Endodermal cell (in vitro differentiated cells): ENCODE measurements at regions not wholly inside any gene's neighbourhood (a gene's known extent, or its start where the extent isn't known, plus 50 kb on each side); places are given as distances from the start of the nearest gene placed in this dataset.

Experiments
- DNase-seq: peaks from one replicate; pipeline ENCODE4 v3.0.0-alpha.2; 2017
- H3K27ac ChIP-seq: 2 replicates; pipeline ENCODE4 v1.5.1; 2013; ENCODE audit warnings: mild to moderate bottlenecking, low read depth, low read length, moderate library complexity
- H3K27me3 ChIP-seq: 2 replicates; pipeline ENCODE4 v1.6.1; 2013; ENCODE audit warnings: mild to moderate bottlenecking, low read length, moderate library complexity; ENCODE audit not compliant: insufficient read depth, control insufficient read depth, poor library complexity, severe bottlenecking
- H3K36me3 ChIP-seq: 2 replicates; pipeline ENCODE4 v1.7.0; 2013; ENCODE audit warnings: mild to moderate bottlenecking, low read length, moderate library complexity; ENCODE audit not compliant: control insufficient read depth, insufficient read depth
- H3K4me1 ChIP-seq: one replicate; pipeline ENCODE4 v1.7.0; 2013; ENCODE audit warnings: low read length; ENCODE audit not compliant: control insufficient read depth, insufficient read depth
- H3K4me3 ChIP-seq: 2 replicates; pipeline ENCODE4 v1.5.1; 2013; ENCODE audit warnings: mild to moderate bottlenecking, low read length, moderate library complexity
- H3K9ac ChIP-seq: 2 replicates; pipeline ENCODE4 v1.6.1; 2013; ENCODE audit warnings: mild to moderate bottlenecking, low read length, moderate library complexity; ENCODE audit not compliant: poor library complexity, severe bottlenecking; ENCODE audit errors: extremely low read depth
- H3K9me3 ChIP-seq: 2 replicates; pipeline ENCODE4 v1.6.1; 2013; ENCODE audit warnings: mild to moderate bottlenecking, low read length, moderate library complexity; ENCODE audit not compliant: control insufficient read depth
- H3K27ac Mint-ChIP-seq: 2 replicates; pipeline ENCODE4 v1.8.0; 2020; ENCODE audit warnings: mixed read lengths
- H3K27me3 Mint-ChIP-seq: 2 replicates; pipeline ENCODE4 v1.8.0; 2021; ENCODE audit warnings: mild to moderate bottlenecking, mixed read lengths; ENCODE audit not compliant: insufficient read depth
- H3K36me3 Mint-ChIP-seq: 2 replicates; pipeline ENCODE4 v1.8.0; 2020; ENCODE audit warnings: low read depth, mixed read lengths
- H3K4me1 Mint-ChIP-seq: 2 replicates; pipeline ENCODE4 v1.8.0; 2020; ENCODE audit warnings: mixed read lengths
- H3K4me3 Mint-ChIP-seq: 2 replicates; pipeline ENCODE4 v1.8.0; 2020; ENCODE audit warnings: mild to moderate bottlenecking, moderate library complexity, mixed read lengths
- H3K9me3 Mint-ChIP-seq: 2 replicates; pipeline ENCODE4 v1.8.0; 2020; ENCODE audit warnings: mild to moderate bottlenecking, mixed read lengths
- CTCF ChIP-seq: fragments of 200-600 bp; sonication (generic); conservative IDR thresholded peaks from 2 replicates; pipeline ENCODE4 v1.5.0; 2021; ENCODE audit warnings: antibody characterized with exemption, mild to moderate bottlenecking
- WGBS, 2 experiments: methylation state at CpG; one replicate each; pipeline versions ENCODE4 v1.1.5 to v1.1.7; 2013; ENCODE audit warnings: missing lambda C conversion rate in 2 of 2, mixed read lengths in 1 of 2; ENCODE audit not compliant: insufficient coverage in 1 of 2, insufficient read length in 1 of 2; 5-methylcytosine and 5-hydroxymethylcytosine counted together

GRCh38 chr10:128704716-128705115 is 578.5 kb upstream of the MKI67 start:
- Histone ChIP-seq H3K27me3 (no peaks in the 10 kb centered on the region), H3K4me1 (peaks cover 7% of the 10 kb centered on the region), H3K36me3 (no peaks in the 10 kb centered on the region), H3K9ac (no peak overlapping the region), H3K4me3 (no peak overlapping the region), H3K9me3 (no peaks in the 10 kb centered on the region), H3K27ac (no peak overlapping the region)
- Mint-ChIP-seq H3K27ac (no peak overlapping the region), H3K4me3 (no peak overlapping the region), H3K27me3 (peaks cover under 1% of the 10 kb centered on the region), H3K36me3 (no peaks in the 10 kb centered on the region), H3K4me1 (peaks cover 6% of the 10 kb centered on the region), H3K9me3 (no peaks in the 10 kb centered on the region)
- WGBS, 2 experiments: 88% methylated on average over 1 of the region's 1 CpG; no CpG with 5 or more reads in 1 of the 2 experiments
- no peak for TF ChIP-seq CTCF
- no peak for DNase-seq

DNA sequence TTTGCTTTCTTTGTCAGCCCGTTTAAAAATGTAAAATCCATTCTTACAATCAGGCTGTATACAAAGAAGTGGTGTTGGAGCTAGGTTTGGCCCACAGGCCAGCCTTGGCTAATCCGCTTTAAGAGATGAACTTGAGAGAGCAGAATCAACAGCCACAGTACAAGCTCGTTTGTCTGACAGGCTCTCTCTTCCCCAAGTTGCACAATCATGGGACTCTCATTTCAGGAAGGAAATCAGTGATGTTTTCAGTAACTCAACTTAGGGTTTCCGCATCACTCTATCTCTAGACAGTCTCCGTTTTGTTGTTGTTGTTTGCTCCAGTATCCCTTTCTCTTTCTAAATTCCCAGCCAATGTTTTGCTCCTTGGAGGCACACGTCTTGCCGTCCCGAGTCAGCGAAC is 582.0 kb upstream of the MKI67 start:
- Mint-ChIP-seq H3K27ac (no peak overlapping the region), H3K9me3 (no peaks in the 10 kb centered on the region), H3K4me3 (no peak overlapping the region), H3K4me1 (peaks cover 6% of the 10 kb centered on the region), H3K27me3 (peaks cover 2% of the 10 kb centered on the region), H3K36me3 (no peaks in the 10 kb centered on the region)
- no peaks in the 10 kb centered on the region for H3K27me3 ChIP-seq
- no peaks in the 10 kb centered on the region for H3K36me3 ChIP-seq
- H3K9ac ChIP-seq: no peak overlapping the region
- 86 to 87% methylated on average over 3 to 9 of the region's 9 CpGs for WGBS, 2 experiments
- H3K9me3 ChIP-seq: no peaks in the 10 kb centered on the region
- H3K27ac ChIP-seq: no peak overlapping the region
- no peak overlapping the region for H3K4me3 ChIP-seq
- no peak for DNase-seq
- no peak for TF ChIP-seq CTCF
- peaks cover 7% of the 10 kb centered on the region for H3K4me1 ChIP-seq

- H3K36me3 Mint-ChIP-seq: no peaks in the 10 kb centered on the region
- H3K9me3 Mint-ChIP-seq: no peaks in the 10 kb centered on the region
- no peak for DNase-seq
- peak overlapping the region; percentile 60 for H3K27ac ChIP-seq
- no peak overlapping the region for H3K27ac Mint-ChIP-seq
- H3K4me3 Mint-ChIP-seq: peak overlapping the region; percentile 20
- no peak overlapping the region for H3K9ac ChIP-seq
- no peak for TF ChIP-seq CTCF
- H3K4me1 ChIP-seq: peaks cover 7% of the 10 kb centered on the region
- WGBS, 2 experiments: 90 to 93% methylated on average over 8 to 12 of the region's 12 CpGs
- H3K36me3 ChIP-seq: no peaks in the 10 kb centered on the region
- H3K27me3 ChIP-seq: no peaks in the 10 kb centered on the region
- H3K4me1 Mint-ChIP-seq: peaks cover 6% of the 10 kb centered on the region
- H3K9me3 ChIP-seq: no peaks in the 10 kb centered on the region
- H3K4me3 ChIP-seq: no peak overlapping the region
- H3K27me3 Mint-ChIP-seq: peaks cover 2% of the 10 kb centered on the region
These were observed 583.5 kb upstream of the MKI67 start for GRCh38 chr10:128709686-128710085.
